ENCODE measurements at regions not wholly inside any gene's neighbourhood (a gene's known extent, or its start where the extent isn't known, plus 50 kb on each side); places are given as distances from the start of the nearest gene placed in this dataset.

GRCh38 chr21:18622383-18622782 is 218.8 kb upstream of the TMPRSS15 start:
- TF ChIP-seq CTCF (IDR thresholded peaks at IDR 0.05; ENCODE audit: unreplicated experiment), result no peak
- DNase-seq (ENCODE audit: low spot score in 2 of 2, unreplicated experiment in 2 of 2), result no peak
- Mint-ChIP-seq H3K36me3 (no peaks in the 10 kb centered on the region), H3K4me3 (no peak overlapping the region), H3K27me3 (ENCODE audit: low read depth) (peaks cover 8% of the 10 kb centered on the region), H3K4me1 (no peaks in the 10 kb centered on the region), H3K9me3 (no peaks in the 10 kb centered on the region), H3K27ac (no peak overlapping the region)

GRCh38 chr21:18630446-18630845 is 226.9 kb upstream of the TMPRSS15 start:
- no peaks in the 10 kb centered on the region for H3K36me3 Mint-ChIP-seq
- no peak for DNase-seq (ENCODE audit: low spot score in 2 of 2, unreplicated experiment in 2 of 2)
- no peak overlapping the region for H3K4me3 Mint-ChIP-seq

GRCh38 chr21:18636897-18637296 is 233.3 kb upstream of the TMPRSS15 start:
- Mint-ChIP-seq H3K27me3 (ENCODE audit: low read depth) (peaks cover 17% of the 10 kb centered on the region), H3K4me1 (no peaks in the 10 kb centered on the region), H3K27ac (no peak overlapping the region), H3K36me3 (no peaks in the 10 kb centered on the region), H3K9me3 (peaks cover 13% of the 10 kb centered on the region), H3K4me3 (no peak overlapping the region)
- no peak for DNase-seq (ENCODE audit: low spot score in 2 of 2, unreplicated experiment in 2 of 2)
- TF ChIP-seq CTCF (IDR thresholded peaks at IDR 0.05; ENCODE audit: unreplicated experiment), result no peak

More at GRCh38 chr21:18630446-18630845, 226.9 kb upstream of the TMPRSS15 start:
- H3K4me1 Mint-ChIP-seq, result no peaks in the 10 kb centered on the region
- no peak overlapping the region for H3K27ac Mint-ChIP-seq
- H3K27me3 Mint-ChIP-seq (ENCODE audit: low read depth), result peaks cover 10% of the 10 kb centered on the region
- H3K9me3 Mint-ChIP-seq, result peaks cover 3% of the 10 kb centered on the region
- no peak for TF ChIP-seq CTCF (IDR thresholded peaks at IDR 0.05; ENCODE audit: unreplicated experiment)

GRCh38 chr21:18646116-18646515 is 242.5 kb upstream of the TMPRSS15 start:
- H3K27ac Mint-ChIP-seq, result no peak overlapping the region
- peaks cover 21% of the 10 kb centered on the region for H3K27me3 Mint-ChIP-seq (ENCODE audit: low read depth)
- H3K4me1 Mint-ChIP-seq, result no peaks in the 10 kb centered on the region
- no peaks in the 10 kb centered on the region for H3K36me3 Mint-ChIP-seq
- no peak for DNase-seq (ENCODE audit: low spot score in 2 of 2, unreplicated experiment in 2 of 2)
- no peak overlapping the region for H3K4me3 Mint-ChIP-seq
- TF ChIP-seq CTCF (IDR thresholded peaks at IDR 0.05; ENCODE audit: unreplicated experiment), result no peak
- no peaks in the 10 kb centered on the region for H3K9me3 Mint-ChIP-seq

GRCh38 chr21:18655931-18656330 is 252.3 kb upstream of the TMPRSS15 start:
- no peak overlapping the region for H3K4me3 Mint-ChIP-seq
- H3K4me1 Mint-ChIP-seq, result no peaks in the 10 kb centered on the region
- H3K36me3 Mint-ChIP-seq, result no peaks in the 10 kb centered on the region
- TF ChIP-seq CTCF (IDR thresholded peaks at IDR 0.05; ENCODE audit: unreplicated experiment), result no peak
- H3K27me3 Mint-ChIP-seq (ENCODE audit: low read depth), result no peaks in the 10 kb centered on the region
- no peak for DNase-seq (ENCODE audit: low spot score in 2 of 2, unreplicated experiment in 2 of 2)
- H3K27ac Mint-ChIP-seq, result no peak overlapping the region
- peaks cover 3% of the 10 kb centered on the region for H3K9me3 Mint-ChIP-seq

GRCh38 chr21:18661842-18662241 is 258.3 kb upstream of the TMPRSS15 start:
- no peak for DNase-seq (ENCODE audit: low spot score in 2 of 2, unreplicated experiment in 2 of 2)
- no peaks in the 10 kb centered on the region for H3K4me1 Mint-ChIP-seq
- H3K36me3 Mint-ChIP-seq, result no peaks in the 10 kb centered on the region
- no peaks in the 10 kb centered on the region for H3K27me3 Mint-ChIP-seq (ENCODE audit: low read depth)
- H3K27ac Mint-ChIP-seq, result no peak overlapping the region
- H3K9me3 Mint-ChIP-seq, result no peaks in the 10 kb centered on the region
- no peak for TF ChIP-seq CTCF (IDR thresholded peaks at IDR 0.05; ENCODE audit: unreplicated experiment)
- H3K4me3 Mint-ChIP-seq, result no peak overlapping the region

Measured in mesothelial cell of epicardium (in vitro differentiated cells).